ENCODE measurements at regions not wholly inside any gene's neighbourhood (a gene's known extent, or its start where the extent isn't known, plus 50 kb on each side); places are given as distances from the start of the nearest gene placed in this dataset.
"Not testable (repeated sequence)": the region's sequence is repeated elsewhere in the genome, so short reads cannot be mapped to it uniquely, and the experiment has no call there.

DNA sequence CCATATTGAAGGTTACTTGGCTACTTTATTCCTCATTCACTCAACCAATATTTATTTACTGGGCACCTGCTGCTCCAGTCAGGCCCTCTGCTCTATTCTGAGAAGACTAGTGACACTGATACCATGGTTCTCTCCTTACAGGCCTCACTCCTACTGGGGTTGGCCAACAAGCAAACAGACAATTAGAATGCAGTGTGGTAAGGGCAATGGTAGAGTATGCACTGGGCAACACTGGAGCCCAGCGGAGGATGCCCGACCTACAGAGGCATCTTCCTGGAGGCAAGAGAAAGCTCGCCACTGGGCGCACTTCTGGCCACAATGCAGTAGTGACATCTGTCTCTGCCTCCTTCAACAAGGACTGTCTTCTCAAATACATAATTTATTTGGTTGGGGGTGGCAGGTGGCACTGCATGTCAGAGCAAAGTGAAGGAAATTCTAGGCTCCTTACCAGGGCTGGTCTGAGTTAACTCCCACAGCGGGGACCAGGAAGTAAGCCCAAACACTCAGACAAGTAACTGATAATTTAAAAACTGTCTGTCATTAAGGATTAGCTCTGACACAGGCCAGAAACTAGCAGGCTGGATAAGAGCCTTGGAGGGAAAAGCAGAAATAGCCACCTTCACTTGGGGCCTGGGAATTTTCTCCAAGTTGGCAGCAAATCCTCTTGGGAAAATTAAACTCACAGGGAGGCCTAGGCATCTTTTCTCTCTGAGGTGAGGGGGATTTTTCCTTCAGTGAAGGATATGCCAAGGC lies 150.7 kb upstream of the EOLA2 start:
- no peak overlapping the region for H4K8ac ChIP-seq (replicated peaks; ENCODE audit: insufficient read length, low read depth, low read length)
- Mint-ChIP-seq H3K36me3 (ENCODE audit: insufficient read depth in 1 of 3, low read depth in 3 of 3) (no peaks in the 10 kb centered on the region; a peak in 1 of 7 replicates), H3K9me3 (peaks cover 69 to 73% of the 10 kb centered on the region in 2 experiments), H3K27me3 (ENCODE audit: low read depth) (no peaks in the 10 kb centered on the region), H3K4me3 (no peak overlapping the region), H3K4me1 (no peaks in the 10 kb centered on the region), H3K27ac (no peak overlapping the region)
- no peak overlapping the region for H3K4me2 ChIP-seq (ENCODE audit: insufficient read depth, insufficient read length, low read length)
- H3K56ac ChIP-seq (ENCODE audit: insufficient read length, low read depth, low read length): no peak overlapping the region
- H3K9ac ChIP-seq (ENCODE audit: extremely low read depth, insufficient read length, low read length): no peak overlapping the region
- no peaks in the 10 kb centered on the region for H3K79me1 ChIP-seq (ENCODE audit: insufficient read depth, low read depth, low read length, poor library complexity, severe bottlenecking)
- H4K20me1 ChIP-seq (ENCODE audit: control insufficient read depth, insufficient read depth, insufficient read length): no peaks in the 10 kb centered on the region
- H2BK20ac ChIP-seq (ENCODE audit: low read depth, low read length, poor library complexity, severe bottlenecking): no peak overlapping the region
- H3K4ac ChIP-seq (ENCODE audit: low read depth, low read length): no peak overlapping the region
- H3K23ac ChIP-seq (ENCODE audit: insufficient read length, low read depth, low read length): no peak overlapping the region
- TF ChIP-seq, protein P1, sequence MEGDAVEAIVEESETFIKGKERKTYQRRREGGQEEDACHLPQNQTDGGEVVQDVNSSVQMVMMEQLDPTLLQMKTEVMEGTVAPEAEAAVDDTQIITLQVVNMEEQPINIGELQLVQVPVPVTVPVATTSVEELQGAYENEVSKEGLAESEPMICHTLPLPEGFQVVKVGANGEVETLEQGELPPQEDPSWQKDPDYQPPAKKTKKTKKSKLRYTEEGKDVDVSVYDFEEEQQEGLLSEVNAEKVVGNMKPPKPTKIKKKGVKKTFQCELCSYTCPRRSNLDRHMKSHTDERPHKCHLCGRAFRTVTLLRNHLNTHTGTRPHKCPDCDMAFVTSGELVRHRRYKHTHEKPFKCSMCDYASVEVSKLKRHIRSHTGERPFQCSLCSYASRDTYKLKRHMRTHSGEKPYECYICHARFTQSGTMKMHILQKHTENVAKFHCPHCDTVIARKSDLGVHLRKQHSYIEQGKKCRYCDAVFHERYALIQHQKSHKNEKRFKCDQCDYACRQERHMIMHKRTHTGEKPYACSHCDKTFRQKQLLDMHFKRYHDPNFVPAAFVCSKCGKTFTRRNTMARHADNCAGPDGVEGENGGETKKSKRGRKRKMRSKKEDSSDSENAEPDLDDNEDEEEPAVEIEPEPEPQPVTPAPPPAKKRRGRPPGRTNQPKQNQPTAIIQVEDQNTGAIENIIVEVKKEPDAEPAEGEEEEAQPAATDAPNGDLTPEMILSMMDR (conservative IDR thresholded peaks at IDR 0.05): no peak
- peaks cover 50% of the 10 kb centered on the region for H3K9me3 ChIP-seq (ENCODE audit: control insufficient read depth, low read depth, low read length)
- no CpG with 5 or more reads among the region's 5 CpGs for WGBS (ENCODE audit: extremely low coverage, insufficient read length, low lambda C conversion rate)
- no peak overlapping the region for H2BK5ac ChIP-seq (ENCODE audit: insufficient read length, low read length)
- H2AK5ac ChIP-seq (ENCODE audit: insufficient read length, low read length): no peak overlapping the region
- H4K5ac ChIP-seq (ENCODE audit: insufficient read length, low read depth, low read length): no peak overlapping the region
- no peak overlapping the region for H3T11ph ChIP-seq (ENCODE audit: low read length)
- no peaks in the 10 kb centered on the region for H3K23me2 ChIP-seq (ENCODE audit: insufficient read length, low read depth, low read length, poor library complexity, severe bottlenecking)
- no peak overlapping the region for H3K18ac ChIP-seq (ENCODE audit: insufficient read length, low read depth, low read length)
- no peaks in the 10 kb centered on the region for H3K79me2 ChIP-seq (ENCODE audit: insufficient read depth, low read length)
- no peak overlapping the region for H4K91ac ChIP-seq (ENCODE audit: insufficient read length, low read depth, low read length)
- no peak overlapping the region for H2BK12ac ChIP-seq (ENCODE audit: insufficient read length, low read depth, low read length)
- H2BK15ac ChIP-seq (ENCODE audit: low read depth, low read length): no peak overlapping the region
- H2BK120ac ChIP-seq (ENCODE audit: low read depth, low read length, poor library complexity, severe bottlenecking): no peak overlapping the region
- DNase-seq: no peak
- no peak overlapping the region for H3K14ac ChIP-seq (ENCODE audit: insufficient read depth, low read length)
- H3K27ac ChIP-seq (ENCODE audit: insufficient read length, low read depth, low read length): no peak overlapping the region
- H3K27me3 ChIP-seq (ENCODE audit: insufficient read depth, low read length): no peaks in the 10 kb centered on the region
- no peak overlapping the region for H2AFZ ChIP-seq (ENCODE audit: low read length)
- no peaks in the 10 kb centered on the region for H3K4me1 ChIP-seq (ENCODE audit: insufficient read depth, low read length)

DNA sequence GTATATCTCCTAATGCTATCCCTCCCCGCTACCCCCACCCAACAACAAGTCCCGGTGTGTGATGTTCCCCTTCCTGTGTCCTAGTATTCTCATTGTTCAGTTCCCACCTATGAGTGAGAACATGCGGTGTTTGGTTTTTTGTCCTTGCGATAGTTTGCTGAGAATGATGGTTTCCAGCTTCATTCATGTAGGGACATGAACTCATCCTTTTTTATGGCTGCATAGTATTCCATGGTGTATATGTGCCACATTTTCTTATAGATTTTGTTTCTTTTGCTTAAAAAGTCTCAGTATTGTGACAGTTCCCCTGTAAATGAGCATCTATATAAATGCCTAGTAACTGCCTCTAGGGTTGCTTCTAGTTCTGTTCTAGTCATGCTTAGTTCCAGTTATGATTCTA lies 153.0 kb upstream of the EOLA2 start:
- not testable (repeated sequence) for H3K27ac ChIP-seq (ENCODE audit: insufficient read length, low read depth, low read length); H2BK5ac ChIP-seq (ENCODE audit: insufficient read length, low read length); H3K23me2 ChIP-seq (ENCODE audit: insufficient read length, low read depth, low read length, poor library complexity, severe bottlenecking); H2AFZ ChIP-seq (ENCODE audit: low read length); H3K27me3 ChIP-seq (ENCODE audit: insufficient read depth, low read length); H3K4me1 Mint-ChIP-seq; H3K4me2 ChIP-seq (ENCODE audit: insufficient read depth, insufficient read length, low read length); H3K23ac ChIP-seq (ENCODE audit: insufficient read length, low read depth, low read length); H3K36me3 Mint-ChIP-seq (ENCODE audit: insufficient read depth in 1 of 3, low read depth in 3 of 3); H3K27me3 Mint-ChIP-seq (ENCODE audit: low read depth); H2AK5ac ChIP-seq (ENCODE audit: insufficient read length, low read length); H3K9ac ChIP-seq (ENCODE audit: extremely low read depth, insufficient read length, low read length); H3K4me3 Mint-ChIP-seq; H3K56ac ChIP-seq (ENCODE audit: insufficient read length, low read depth, low read length); H3K4ac ChIP-seq (ENCODE audit: low read depth, low read length); H3K18ac ChIP-seq (ENCODE audit: insufficient read length, low read depth, low read length); H3K14ac ChIP-seq (ENCODE audit: insufficient read depth, low read length); H4K5ac ChIP-seq (ENCODE audit: insufficient read length, low read depth, low read length); H3T11ph ChIP-seq (ENCODE audit: low read length); H2BK20ac ChIP-seq (ENCODE audit: low read depth, low read length, poor library complexity, severe bottlenecking); H2BK15ac ChIP-seq (ENCODE audit: low read depth, low read length); H4K91ac ChIP-seq (ENCODE audit: insufficient read length, low read depth, low read length); H3K79me2 ChIP-seq (ENCODE audit: insufficient read depth, low read length); DNase-seq; H3K4me1 ChIP-seq (ENCODE audit: insufficient read depth, low read length); H4K20me1 ChIP-seq (ENCODE audit: control insufficient read depth, insufficient read depth, insufficient read length); H3K79me1 ChIP-seq (ENCODE audit: insufficient read depth, low read depth, low read length, poor library complexity, severe bottlenecking); H2BK12ac ChIP-seq (ENCODE audit: insufficient read length, low read depth, low read length); H3K27ac Mint-ChIP-seq; H2BK120ac ChIP-seq (ENCODE audit: low read depth, low read length, poor library complexity, severe bottlenecking); H4K8ac ChIP-seq (replicated peaks; ENCODE audit: insufficient read length, low read depth, low read length)
- peaks cover 37% of the 10 kb centered on the region for H3K9me3 ChIP-seq (ENCODE audit: control insufficient read depth, low read depth, low read length)
- peaks cover 74 to 82% of the 10 kb centered on the region in 2 experiments for H3K9me3 Mint-ChIP-seq
- no CpG with 5 or more reads among the region's 4 CpGs for WGBS (ENCODE audit: extremely low coverage, insufficient read length, low lambda C conversion rate)
